ENCODE measurements at regions not wholly inside any gene's neighbourhood (a gene's known extent, or its start where the extent isn't known, plus 50 kb on each side); places are given as distances from the start of the nearest gene placed in this dataset.

- TF ChIP-seq CTCF (conservative IDR thresholded peaks at IDR 0.05; ENCODE audit: low read depth, low read length) (no peak), EZH2 (IDR thresholded peaks at IDR 0.05; ENCODE audit: low read length, unreplicated experiment) (no peak)
Observed at GRCh38 chr4:170667814-170668213, 578.1 kb upstream of the AADAT start.
